HG03159 (cell line): ENCODE measurements at regions not wholly inside any gene's neighbourhood (a gene's known extent, or its start where the extent isn't known, plus 50 kb on each side); places are given as distances from the start of the nearest gene placed in this dataset.
A peak's percentile ranks its signal among the peaks of the same experiment; 100 is the strongest.

Experiments used
- ATAC-seq: cut with Tn5 transposase; IDR thresholded peaks from one replicate; pipeline ENCODE4 v1.9.1; 2021; ENCODE audit warnings: mild to moderate bottlenecking, moderate library complexity; ENCODE audit not compliant: unreplicated experiment

DNA sequence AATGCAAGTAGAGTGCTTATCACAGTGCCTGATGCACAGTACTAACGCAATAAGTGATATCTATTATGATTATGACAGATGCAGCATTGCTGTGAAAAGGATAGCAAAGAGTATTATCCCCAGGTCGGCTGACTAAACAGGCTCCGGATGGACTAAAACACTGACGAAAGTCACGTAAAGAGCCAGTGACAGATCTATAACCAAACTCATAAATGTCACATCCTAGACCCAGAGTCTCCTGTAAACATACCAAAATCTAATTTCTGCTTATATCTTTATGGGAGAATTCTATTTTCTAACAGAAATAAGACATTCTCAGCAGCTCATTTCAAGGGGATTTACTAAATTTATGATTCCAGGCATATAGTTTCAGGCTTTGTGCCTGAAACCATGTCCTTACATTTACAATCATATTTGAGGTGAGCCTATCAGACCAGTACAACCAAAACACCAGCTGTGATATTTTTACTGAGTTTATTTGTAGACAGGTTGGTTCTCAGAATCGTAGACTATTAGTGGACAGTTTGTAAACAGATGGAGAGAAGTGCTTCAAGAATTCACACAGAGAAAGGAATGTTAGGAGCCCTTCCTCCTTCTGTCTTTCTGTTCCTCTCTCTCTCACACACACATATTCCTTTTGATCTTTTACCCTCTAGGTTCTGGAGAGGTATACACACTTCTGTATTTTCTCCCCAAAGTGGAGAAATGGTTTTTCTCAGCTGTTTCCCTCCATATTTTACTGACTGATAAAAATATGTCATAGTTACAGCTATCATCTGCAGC, 52.4 kb upstream of the WDR26 start:
- ATAC-seq: no peak

- no peak for ATAC-seq
Measured at GRCh38 chr1:224488806-224489499, 54.4 kb upstream of the WDR26 start.

- no peak for ATAC-seq
Measured at GRCh38 chr1:224489534-224490365, 55.2 kb upstream of the WDR26 start.

DNA sequence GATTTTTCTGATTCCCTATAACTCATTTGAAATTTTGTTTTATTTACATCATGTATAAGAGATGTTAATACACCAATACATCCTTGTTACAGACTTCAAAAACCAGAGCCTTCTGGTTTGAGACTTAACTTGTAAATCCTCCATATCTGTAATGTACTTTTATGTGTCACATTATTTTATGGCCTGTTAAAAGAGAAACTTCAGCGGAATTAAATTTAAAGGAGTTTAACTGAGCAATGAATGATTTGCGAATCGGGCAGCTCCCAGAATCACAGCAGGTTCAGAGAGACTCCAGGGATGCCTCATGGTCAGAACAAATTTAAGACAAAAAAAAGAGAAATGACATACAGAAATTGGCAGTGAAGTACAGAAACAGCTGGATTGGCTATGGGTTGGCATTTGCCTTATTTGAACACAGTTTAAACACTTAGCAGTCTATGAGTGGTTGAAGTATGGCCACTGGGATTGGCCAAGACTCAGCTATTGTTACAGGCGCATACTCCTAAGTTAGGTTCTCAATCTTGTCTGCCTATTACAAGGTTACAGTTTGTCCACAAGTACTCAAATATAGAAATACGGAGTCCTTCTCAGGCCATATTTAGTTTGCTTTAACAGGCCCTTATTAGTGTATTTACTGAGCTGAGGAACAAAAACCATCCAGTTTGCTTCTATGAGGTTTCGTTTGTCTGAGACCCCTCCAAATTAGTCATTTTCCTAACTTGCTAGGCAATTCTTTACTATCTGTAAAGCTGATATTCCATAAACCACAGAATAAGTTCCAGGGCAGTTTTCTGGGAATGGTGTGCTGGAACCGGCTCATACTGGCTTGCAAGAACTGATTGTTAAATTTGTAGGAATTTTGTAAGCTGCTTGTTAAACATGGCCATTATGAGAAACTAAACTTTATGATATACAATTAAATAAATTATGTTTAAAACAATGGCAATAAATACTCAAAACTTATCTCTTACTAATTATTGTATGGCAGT, 56.2 kb upstream of the WDR26 start:
- ATAC-seq: no peak

DNA sequence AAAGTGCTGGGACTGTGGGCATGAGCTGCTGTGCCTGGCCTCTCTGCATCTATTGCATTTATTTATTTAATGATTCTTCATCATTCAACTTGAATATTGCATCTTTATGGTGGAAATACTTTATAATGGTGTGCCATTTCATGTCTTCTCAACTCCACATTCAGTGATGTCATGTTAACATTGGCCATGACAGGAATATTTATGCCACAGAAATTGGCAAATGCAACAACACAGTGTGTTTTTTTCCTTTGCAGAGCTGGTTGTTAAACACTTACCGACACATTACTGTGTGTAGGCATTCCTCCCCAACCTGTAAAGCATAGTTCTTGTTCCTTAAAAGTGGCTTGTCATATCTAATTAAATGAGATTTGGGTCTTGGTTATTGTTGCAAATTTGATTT, 57.4 kb upstream of the WDR26 start:
- ATAC-seq: no peak

GRCh38 chr1:224492632-224493031, 58.0 kb upstream of the WDR26 start:
- ATAC-seq: no peak

- no peak for ATAC-seq
Measured at GRCh38 chr1:224493269-224493668, 58.7 kb upstream of the WDR26 start.

DNA sequence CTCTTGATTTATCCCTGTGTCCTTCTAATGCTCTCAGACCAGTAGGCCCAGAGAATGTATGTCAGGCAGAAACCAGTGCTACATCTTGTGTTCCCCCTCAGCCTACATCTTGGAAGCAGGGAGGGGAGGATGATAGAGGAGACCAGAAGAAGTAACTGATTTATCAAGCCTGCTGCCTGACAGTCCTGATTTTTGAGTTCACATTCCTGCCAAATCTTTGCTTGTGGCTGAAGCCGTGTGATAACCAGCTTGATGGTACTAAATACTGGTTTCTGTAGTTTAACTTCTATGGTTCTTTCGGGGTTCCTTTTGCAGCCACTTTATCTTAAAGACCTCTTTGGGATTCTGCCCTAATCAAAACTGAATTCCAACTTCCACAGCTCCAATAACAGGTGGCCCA, 59.7 kb upstream of the WDR26 start:
- no peak for ATAC-seq

DNA sequence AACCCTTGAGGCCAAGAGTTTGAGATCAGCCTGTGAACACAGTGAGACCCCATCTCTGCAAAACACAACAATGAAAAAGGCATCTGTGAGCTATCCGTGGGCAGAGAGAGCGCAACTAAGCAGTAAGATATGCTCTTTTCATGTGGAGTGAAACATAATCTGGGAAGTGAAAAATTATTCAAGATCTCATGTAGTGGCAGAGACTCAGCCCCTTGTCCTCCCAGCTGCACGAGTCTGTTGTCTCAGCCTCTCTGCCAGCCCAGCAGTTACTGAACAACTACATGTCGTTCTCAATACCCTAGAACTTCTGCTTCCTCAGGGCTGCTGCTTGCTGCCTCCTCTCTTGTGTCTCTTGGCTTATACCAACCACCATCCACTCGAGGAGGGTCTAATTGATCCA, 61.3 kb upstream of the WDR26 start:
- ATAC-seq: no peak

- ATAC-seq: no peak
Measured at GRCh38 chr1:224496826-224497225, 62.2 kb upstream of the WDR26 start.

- peak; percentile 98 for ATAC-seq
Measured at GRCh38 chr1:224497714-224498573, 63.3 kb upstream of the WDR26 start.

GRCh38 chr1:224498574-224499170, 64.1 kb upstream of the WDR26 start:
- ATAC-seq: peak; percentile 0

DNA sequence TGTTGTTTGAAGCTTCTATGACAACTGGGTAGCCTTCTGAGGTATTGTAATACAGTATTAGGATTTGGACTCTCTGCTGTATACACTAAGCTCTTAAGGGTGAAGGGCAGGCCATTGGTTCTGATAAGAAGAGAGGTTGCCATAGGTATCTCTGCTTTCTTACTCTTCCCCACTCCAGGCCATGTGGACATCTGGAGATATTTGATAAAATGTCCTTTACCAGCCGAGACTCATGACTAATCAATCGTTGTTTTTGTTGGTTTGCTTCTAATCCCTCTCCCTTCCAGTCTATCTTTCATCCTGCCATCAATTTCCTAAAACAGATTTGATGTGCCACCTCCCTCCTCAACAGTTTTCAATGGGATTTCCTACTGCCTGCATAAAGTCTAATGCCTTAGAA, 64.6 kb upstream of the WDR26 start:
- ATAC-seq: no peak

DNA sequence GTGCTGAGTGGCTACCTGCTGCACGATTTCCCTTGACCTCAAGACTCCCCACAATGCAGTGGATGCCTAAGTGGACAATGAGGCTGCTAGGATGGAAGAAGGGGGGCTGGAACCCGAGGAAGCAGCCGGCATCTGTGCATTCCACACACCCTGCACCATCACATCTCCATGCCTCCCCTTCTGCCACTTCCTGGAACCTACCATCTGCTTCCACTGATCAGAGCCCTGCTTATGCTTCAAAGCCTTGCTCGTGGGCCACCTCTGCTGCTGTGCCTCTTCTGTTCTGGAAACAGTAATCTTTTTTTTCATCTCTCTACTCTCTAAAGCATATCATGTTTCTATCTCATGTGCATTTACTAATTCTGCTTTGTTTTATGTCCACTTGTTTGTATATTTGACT, 66.2 kb upstream of the WDR26 start:
- no peak for ATAC-seq

GRCh38 chr1:224501836-224502235, 67.2 kb upstream of the WDR26 start:
- no peak for ATAC-seq

DNA sequence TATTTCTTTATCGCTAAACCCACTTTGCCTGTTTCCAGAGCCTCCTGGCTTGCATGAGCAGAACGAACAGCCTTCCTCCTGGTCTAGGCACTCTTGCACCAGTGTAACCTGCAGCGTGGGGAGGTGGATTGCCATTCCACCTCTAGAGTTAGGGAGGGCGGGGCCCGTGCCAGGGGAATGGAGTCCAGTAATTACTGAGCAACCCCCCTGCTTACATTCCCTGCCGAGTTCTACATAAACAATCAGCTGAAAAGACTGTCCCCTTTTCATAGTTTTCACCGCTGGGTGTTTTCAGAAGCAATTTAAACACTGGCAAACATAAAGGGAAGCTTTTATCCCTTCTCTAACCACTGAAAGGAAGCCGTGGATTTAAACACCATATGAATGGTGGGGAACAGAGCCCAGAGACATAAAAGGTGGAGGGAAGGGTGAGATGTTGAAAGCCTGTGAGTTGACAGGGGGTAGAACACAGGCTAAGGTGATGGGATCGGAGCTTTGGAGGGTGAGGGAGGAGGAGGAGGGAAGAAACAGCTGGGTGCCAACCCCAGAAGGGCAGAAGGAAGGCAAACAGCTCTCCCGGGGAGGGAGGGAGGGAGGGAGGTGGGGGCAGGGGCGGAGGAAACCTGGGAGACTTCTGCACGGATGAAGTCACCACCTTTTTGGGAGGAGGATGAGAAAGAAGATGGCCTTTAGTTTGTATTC, 68.0 kb upstream of the WDR26 start:
- ATAC-seq: no peak

GRCh38 chr1:224503161-224504118, 68.8 kb upstream of the WDR26 start:
- peak; percentile 92 for ATAC-seq
